HG03025 (cell line): ENCODE measurements at regions not wholly inside any gene's neighbourhood (a gene's known extent, or its start where the extent isn't known, plus 50 kb on each side); places are given as distances from the start of the nearest gene placed in this dataset.
"Not testable (repeated sequence)": the region's sequence is repeated elsewhere in the genome, so short reads cannot be mapped to it uniquely, and the experiment has no call there.

Experiments used
- ATAC-seq: cut with Tn5 transposase; IDR thresholded peaks from one replicate; pipeline ENCODE4 v1.9.1; 2021; ENCODE audit warnings: mild to moderate bottlenecking, moderate library complexity; ENCODE audit not compliant: unreplicated experiment, low FRiP score

- no peak for ATAC-seq
These were observed 113.3 kb upstream of the TMTC4 start for GRCh38 chr13:100787899-100788298.

- ATAC-seq = not testable (repeated sequence)
These were observed 102.1 kb upstream of the TMTC4 start for GRCh38 chr13:100776686-100777085.

GRCh38 chr13:100773923-100774663 lies 99.5 kb upstream of the TMTC4 start:
- no peak for ATAC-seq

GRCh38 chr13:100773429-100773828 lies 98.8 kb upstream of the TMTC4 start:
- ATAC-seq = no peak

- no peak for ATAC-seq
These were observed 92.6 kb upstream of the TMTC4 start for GRCh38 chr13:100767192-100767591.

- not testable (repeated sequence) for ATAC-seq
These were observed 92.0 kb upstream of the TMTC4 start for GRCh38 chr13:100766570-100766969.

- ATAC-seq = no peak
These were observed 90.3 kb upstream of the TMTC4 start for GRCh38 chr13:100764937-100765336.

- not testable (repeated sequence) for ATAC-seq
These were observed 87.5 kb upstream of the TMTC4 start for GRCh38 chr13:100762126-100762525.

GRCh38 chr13:100755891-100756290 lies 81.3 kb upstream of the TMTC4 start:
- no peak for ATAC-seq

- ATAC-seq = no peak
These were observed 79.9 kb upstream of the TMTC4 start for GRCh38 chr13:100754459-100754858.

- no peak for ATAC-seq
These were observed 78.8 kb upstream of the TMTC4 start for GRCh38 chr13:100753376-100753775.

GRCh38 chr13:100751826-100752225 lies 77.2 kb upstream of the TMTC4 start:
- ATAC-seq = no peak

GRCh38 chr13:100746953-100747683 lies 72.5 kb upstream of the TMTC4 start:
- no peak for ATAC-seq

GRCh38 chr13:100738176-100738855 lies 63.7 kb upstream of the TMTC4 start:
- no peak for ATAC-seq

- no peak for ATAC-seq
These were observed 60.9 kb upstream of the TMTC4 start for GRCh38 chr13:100735494-100735893.

GRCh38 chr13:100734194-100734720 lies 59.7 kb upstream of the TMTC4 start:
- ATAC-seq = no peak

GRCh38 chr13:100733261-100733660 lies 58.7 kb upstream of the TMTC4 start:
- ATAC-seq = no peak

- ATAC-seq = no peak
These were observed 53.6 kb upstream of the TMTC4 start for GRCh38 chr13:100728201-100728600.

GRCh38 chr13:100725472-100725871 lies 50.9 kb upstream of the TMTC4 start:
- ATAC-seq = no peak

GRCh38 chr13:100724568-100724967 lies 50.0 kb upstream of the TMTC4 start:
- no peak for ATAC-seq
